GM12878 (cell line): ENCODE measurements at regions not wholly inside any gene's neighbourhood (a gene's known extent, or its start where the extent isn't known, plus 50 kb on each side); places are given as distances from the start of the nearest gene placed in this dataset.

Experiments used
- ATAC-seq: fragments of 200-7000 bp; cut with Tn5 transposase; 3 replicates; pipeline ENCODE4 v1.9.1; 2020; ENCODE audit warnings: mild to moderate bottlenecking, moderate library complexity
- BruUV-seq: library from RNA; stranded (reverse); fragments of 400-500 nt; replicated peaks from 2 replicates; lab custom pipeline; 2021; lab: Mats Ljungman, UMichigan
- CTCF ChIA-PET: fragments of 300-600 bp; sonication (Branson Sonifier 250); formaldehyde crosslinking; extraction: SDS; loops from one replicate; lab custom pipeline; 2021; ENCODE audit warnings: inconsistent platforms; lab: Yijun Ruan, JAX
- POLR2A ChIA-PET: fragments of 350-600 bp; formaldehyde crosslinking; extraction: SDS; loops from one replicate; lab custom pipeline; 2021; ENCODE audit warnings: inconsistent platforms; lab: Charles Lee
- RAD21 ChIA-PET: fragments of 300-600 bp; sonication (Branson Sonifier 250); formaldehyde crosslinking; loops from one replicate; lab custom pipeline; 2023; ENCODE audit warnings: antibody characterized with exemption; ENCODE audit not compliant: unreplicated experiment; lab: Charles Lee
- SMC1A ChIA-PET: fragments of 300-600 bp; sonication (Branson Sonifier 250); formaldehyde crosslinking; loops from one replicate; lab custom pipeline; 2023; ENCODE audit not compliant: unreplicated experiment, uncharacterized antibody; lab: Charles Lee
- DNase-seq: peaks from one replicate; pipeline ENCODE4 v3.0.0-alpha.2; 2011; ENCODE audit warnings: low read depth, low spot score
- FAIRE-seq: peaks from 3 replicates; lab custom pipeline; 2011; peaks lifted over from hg19 to GRCh38; lab: Jason Lieb, UNC
- H2AFZ ChIP-seq: 2 replicates; pipeline ENCODE4 v1.6.0; 2011; ENCODE audit warnings: low read depth, low read length, control low read depth; ENCODE audit not compliant: control insufficient read depth
- H3K27ac ChIP-seq: 2 replicates; pipeline ENCODE4 v1.5.1; 2011; ENCODE audit warnings: control low read depth; ENCODE audit not compliant: control insufficient read depth, insufficient read depth
- H3K27me3 ChIP-seq, 2 experiments: replicated peaks in 1 of 2; 2 replicates each; pipeline versions ENCODE4 v1.6.0 to v1.6.1; 2011; ENCODE audit warnings: low read length in 1 of 2; ENCODE audit not compliant: control insufficient read depth in 2 of 2, insufficient read depth in 2 of 2
- H3K36me3 ChIP-seq, 2 experiments: 2 replicates each; pipeline ENCODE4 v1.5.1; 2011; ENCODE audit warnings: low read length in 1 of 2; ENCODE audit not compliant: control insufficient read depth in 2 of 2, insufficient read depth in 2 of 2
- H3K4me1 ChIP-seq: 2 replicates; pipeline ENCODE4 v1.6.1; 2011; ENCODE audit warnings: mild to moderate bottlenecking, low read length, moderate library complexity, mixed read lengths; ENCODE audit not compliant: control insufficient read depth, insufficient read depth
- H3K4me2 ChIP-seq: 2 replicates; pipeline ENCODE4 v1.6.0; 2011; ENCODE audit warnings: control low read depth; ENCODE audit not compliant: control insufficient read depth, insufficient read depth
- H3K4me3 ChIP-seq: fragments of 200-600 bp; sonication (generic); 2 replicates; pipeline ENCODE4 v1.5.1; 2016
- H3K79me2 ChIP-seq: 2 replicates; pipeline ENCODE4 v1.6.0; 2011; ENCODE audit warnings: low read length; ENCODE audit not compliant: control insufficient read depth, insufficient read depth
- H3K9ac ChIP-seq: 2 replicates; pipeline ENCODE4 v1.8.0; 2011; ENCODE audit warnings: low read length, control low read depth, mixed read lengths; ENCODE audit not compliant: control insufficient read depth, insufficient read depth
- H3K9me3 ChIP-seq: replicated peaks from 3 replicates; pipeline ENCODE4 v1.5.1; 2011; ENCODE audit warnings: mild to moderate bottlenecking, low read length; ENCODE audit not compliant: control insufficient read depth, insufficient read depth
- H4K20me1 ChIP-seq: 2 replicates; pipeline ENCODE4 v1.6.0; 2011; ENCODE audit not compliant: control insufficient read depth, insufficient read depth
- HSF1 ChIP-seq: fragments of 150-350 bp; IDR thresholded peaks from 2 replicates; pipeline ENCODE4 v1.6.1; 2014; ENCODE audit warnings: mild to moderate bottlenecking, low read depth, low read length
- IKZF2 ChIP-seq, 2 experiments: fragments of 450-650 bp; IDR thresholded peaks; 2 replicates each; pipeline ENCODE4 v1.6.1; 2017; ENCODE audit warnings: mild to moderate bottlenecking in 2 of 2, moderate library complexity in 2 of 2
- JUND ChIP-seq: IDR thresholded peaks from 2 replicates; pipeline ENCODE4 v1.6.1; 2012; ENCODE audit warnings: low read depth, mild to moderate bottlenecking, low read length, improper control_type of control experiment, moderate library complexity
- RELB ChIP-seq: fragments of 450-650 bp; IDR thresholded peaks from 2 replicates; pipeline ENCODE4 v1.6.1; 2017; ENCODE audit warnings: low read depth, mild to moderate bottlenecking, moderate library complexity
- USF2 ChIP-seq: IDR thresholded peaks from 2 replicates; pipeline ENCODE4 v1.6.1; 2011; ENCODE audit warnings: low read depth, low read length, improper control_type of control experiment, borderline replicate concordance
- ZNF592 ChIP-seq: fragments of 450-650 bp; IDR thresholded peaks from 2 replicates; pipeline ENCODE4 v1.6.1; 2017; ENCODE audit warnings: mild to moderate bottlenecking, moderate library complexity
- WGBS: methylation state at CpG from one replicate; pipeline ENCODE4 v1.1.6; 2016; ENCODE audit warnings: low lambda C conversion rate; ENCODE audit not compliant: insufficient replicate concordance, insufficient coverage; ENCODE audit errors: missing lambda C conversion rate; 5-methylcytosine and 5-hydroxymethylcytosine counted together
- in situ Hi-C: fragments of 300-500 bp; cut with MboI; formaldehyde crosslinking; loops from 9 replicates; pipeline ENCODE4 v1.14.3; 2018; ENCODE audit warnings: mixed read lengths
- intact Hi-C: fragments of 100-400 bp; cut with micrococcal nuclease; formaldehyde crosslinking; loops from one replicate; pipeline ENCODE4 v1.14.2; 2022; ENCODE audit not compliant: unreplicated experiment

GRCh38 chrX:63418211-63418610 is 67.1 kb upstream of the SPIN4 start (continued):
- TF ChIP-seq HSF1 = no peak
- no peak for TF ChIP-seq IKZF2 (IDR thresholded peaks at IDR 0.05)
- no peak for TF ChIP-seq JUND
- TF ChIP-seq RELB = no peak
- TF ChIP-seq, all 136 proteins: peak for 0

GRCh38 chrX:63417649-63418048 is 66.5 kb upstream of the SPIN4 start:
- no TSS peak for BruUV-seq
- intact Hi-C loops = no loop called here
- no peak for FAIRE-seq

More at GRCh38 chrX:63417649-63418048, 66.5 kb upstream of the SPIN4 start:
- H4K20me1 ChIP-seq = no peaks in the 10 kb centered on the region
- no peaks in the 10 kb centered on the region for H3K79me2 ChIP-seq
- ChIA-PET POLR2A (no interaction called here), SMC1A (no interaction called here), RAD21 (no interaction called here), CTCF (no interaction called here)
- ATAC-seq (no peak), DNase-seq (no peak)
- 79% methylated on average over 2 of the region's 4 CpGs for WGBS
- TF ChIP-seq ZNF592 = no peak
- TF ChIP-seq USF2 = no peak
- no peak overlapping the region for H3K4me3 ChIP-seq
- H3K9ac ChIP-seq = no peak overlapping the region
- no peak overlapping the region for H2AFZ ChIP-seq
- H3K4me2 ChIP-seq = no peak overlapping the region
- H3K27ac ChIP-seq = no peak overlapping the region
- no peaks in the 10 kb centered on the region for H3K27me3 ChIP-seq
- H3K9me3 ChIP-seq = no peaks in the 10 kb centered on the region
- in situ Hi-C loops = no loop called here
- no peaks in the 10 kb centered on the region for H3K36me3 ChIP-seq
- no peaks in the 10 kb centered on the region for H3K4me1 ChIP-seq
